ENCODE measurements at regions not wholly inside any gene's neighbourhood (a gene's known extent, or its start where the extent isn't known, plus 50 kb on each side); places are given as distances from the start of the nearest gene placed in this dataset.

DNA sequence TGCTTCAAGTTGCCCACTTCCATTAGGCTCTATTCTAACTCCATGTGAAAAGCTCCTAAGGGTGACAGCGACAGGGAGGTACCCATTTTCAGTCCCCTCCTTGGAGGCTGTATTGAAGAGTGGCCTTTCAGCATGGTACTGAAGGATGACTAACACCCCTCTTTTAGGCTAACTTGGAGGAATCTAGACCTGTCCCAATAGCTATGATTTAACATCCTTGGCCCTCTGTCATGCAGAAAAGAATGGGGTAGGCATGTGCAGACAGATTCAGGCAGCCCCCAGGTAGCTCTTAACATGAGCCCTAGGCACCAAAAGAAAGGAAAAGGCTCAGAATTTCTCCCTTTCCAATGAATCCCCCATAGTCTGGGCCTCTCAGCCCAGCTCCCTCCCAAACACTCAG is 89.3 kb upstream of the AMOTL1 start:
- Histone ChIP-seq H3K9me2 (ENCODE audit: insufficient read depth) (peaks cover 18% of the 10 kb centered on the region), H3K4me1 (ENCODE audit: insufficient read depth) (no peaks in the 10 kb centered on the region; the same call in 1 of the 2 replicates), H3K27me3 (ENCODE audit: insufficient read depth) (no peaks in the 10 kb centered on the region), H3F3A (replicated peaks; ENCODE audit: low read depth) (no peaks in the 10 kb centered on the region), H4K20me1 (replicated peaks; ENCODE audit: insufficient read depth) (no peaks in the 10 kb centered on the region; the same call in 1 of the 2 replicates), H3K27ac (ENCODE audit: low read depth) (no peak overlapping the region), H3K4me2 (no peak overlapping the region), H3K79me2 (replicated peaks; ENCODE audit: insufficient read depth) (no peaks in the 10 kb centered on the region), H2AFZ (no peak overlapping the region), H3K4me3 (no peak overlapping the region), H3K36me3 (ENCODE audit: insufficient read depth) (no peaks in the 10 kb centered on the region)
- ATAC-seq (no peak), DNase-seq (ENCODE audit: low spot score) (no peak)
- Mint-ChIP-seq H3K9me3 (peaks cover 5% of the 10 kb centered on the region; the same call in 2 of the 3 replicates), H3K4me1 (peaks cover 6% of the 10 kb centered on the region; the same call in 2 of the 3 replicates), H3K27me3 (ENCODE audit: insufficient read depth, low read depth, poor library complexity) (peaks cover 7% of the 10 kb centered on the region), H3K27ac (no peak overlapping the region), H3K36me3 (ENCODE audit: low read depth) (peaks cover 24% of the 10 kb centered on the region), H3K4me3 (no peak overlapping the region)
- TF ChIP-seq ZNF114 (CRISPR knock-in tag; IDR thresholded peaks at IDR 0.05) (no peak), STAT1 (IDR thresholded peaks at IDR 0.05; ENCODE audit: unreplicated experiment) (no peak), EZH2 (IDR thresholded peaks at IDR 0.05; ENCODE audit: low read depth, unreplicated experiment) (no peak), CREB1 (CRISPR knock-in tag; IDR thresholded peaks at IDR 0.05; ENCODE audit: low read depth) (no peak), CTCF (conservative IDR thresholded peaks at IDR 0.05; ENCODE audit: low read depth in 2 of 2) (no peak), POLR2AphosphoS5 (IDR thresholded peaks at IDR 0.05; ENCODE audit: low read depth) (no peak), ETS1 (IDR thresholded peaks at IDR 0.05) (no peak), JUNB (IDR thresholded peaks at IDR 0.05; ENCODE audit: unreplicated experiment) (no peak), ZNF331 (CRISPR knock-in tag; IDR thresholded peaks at IDR 0.05; ENCODE audit: low read depth) (no peak)
- TF ChIP-seq, protein P1, sequence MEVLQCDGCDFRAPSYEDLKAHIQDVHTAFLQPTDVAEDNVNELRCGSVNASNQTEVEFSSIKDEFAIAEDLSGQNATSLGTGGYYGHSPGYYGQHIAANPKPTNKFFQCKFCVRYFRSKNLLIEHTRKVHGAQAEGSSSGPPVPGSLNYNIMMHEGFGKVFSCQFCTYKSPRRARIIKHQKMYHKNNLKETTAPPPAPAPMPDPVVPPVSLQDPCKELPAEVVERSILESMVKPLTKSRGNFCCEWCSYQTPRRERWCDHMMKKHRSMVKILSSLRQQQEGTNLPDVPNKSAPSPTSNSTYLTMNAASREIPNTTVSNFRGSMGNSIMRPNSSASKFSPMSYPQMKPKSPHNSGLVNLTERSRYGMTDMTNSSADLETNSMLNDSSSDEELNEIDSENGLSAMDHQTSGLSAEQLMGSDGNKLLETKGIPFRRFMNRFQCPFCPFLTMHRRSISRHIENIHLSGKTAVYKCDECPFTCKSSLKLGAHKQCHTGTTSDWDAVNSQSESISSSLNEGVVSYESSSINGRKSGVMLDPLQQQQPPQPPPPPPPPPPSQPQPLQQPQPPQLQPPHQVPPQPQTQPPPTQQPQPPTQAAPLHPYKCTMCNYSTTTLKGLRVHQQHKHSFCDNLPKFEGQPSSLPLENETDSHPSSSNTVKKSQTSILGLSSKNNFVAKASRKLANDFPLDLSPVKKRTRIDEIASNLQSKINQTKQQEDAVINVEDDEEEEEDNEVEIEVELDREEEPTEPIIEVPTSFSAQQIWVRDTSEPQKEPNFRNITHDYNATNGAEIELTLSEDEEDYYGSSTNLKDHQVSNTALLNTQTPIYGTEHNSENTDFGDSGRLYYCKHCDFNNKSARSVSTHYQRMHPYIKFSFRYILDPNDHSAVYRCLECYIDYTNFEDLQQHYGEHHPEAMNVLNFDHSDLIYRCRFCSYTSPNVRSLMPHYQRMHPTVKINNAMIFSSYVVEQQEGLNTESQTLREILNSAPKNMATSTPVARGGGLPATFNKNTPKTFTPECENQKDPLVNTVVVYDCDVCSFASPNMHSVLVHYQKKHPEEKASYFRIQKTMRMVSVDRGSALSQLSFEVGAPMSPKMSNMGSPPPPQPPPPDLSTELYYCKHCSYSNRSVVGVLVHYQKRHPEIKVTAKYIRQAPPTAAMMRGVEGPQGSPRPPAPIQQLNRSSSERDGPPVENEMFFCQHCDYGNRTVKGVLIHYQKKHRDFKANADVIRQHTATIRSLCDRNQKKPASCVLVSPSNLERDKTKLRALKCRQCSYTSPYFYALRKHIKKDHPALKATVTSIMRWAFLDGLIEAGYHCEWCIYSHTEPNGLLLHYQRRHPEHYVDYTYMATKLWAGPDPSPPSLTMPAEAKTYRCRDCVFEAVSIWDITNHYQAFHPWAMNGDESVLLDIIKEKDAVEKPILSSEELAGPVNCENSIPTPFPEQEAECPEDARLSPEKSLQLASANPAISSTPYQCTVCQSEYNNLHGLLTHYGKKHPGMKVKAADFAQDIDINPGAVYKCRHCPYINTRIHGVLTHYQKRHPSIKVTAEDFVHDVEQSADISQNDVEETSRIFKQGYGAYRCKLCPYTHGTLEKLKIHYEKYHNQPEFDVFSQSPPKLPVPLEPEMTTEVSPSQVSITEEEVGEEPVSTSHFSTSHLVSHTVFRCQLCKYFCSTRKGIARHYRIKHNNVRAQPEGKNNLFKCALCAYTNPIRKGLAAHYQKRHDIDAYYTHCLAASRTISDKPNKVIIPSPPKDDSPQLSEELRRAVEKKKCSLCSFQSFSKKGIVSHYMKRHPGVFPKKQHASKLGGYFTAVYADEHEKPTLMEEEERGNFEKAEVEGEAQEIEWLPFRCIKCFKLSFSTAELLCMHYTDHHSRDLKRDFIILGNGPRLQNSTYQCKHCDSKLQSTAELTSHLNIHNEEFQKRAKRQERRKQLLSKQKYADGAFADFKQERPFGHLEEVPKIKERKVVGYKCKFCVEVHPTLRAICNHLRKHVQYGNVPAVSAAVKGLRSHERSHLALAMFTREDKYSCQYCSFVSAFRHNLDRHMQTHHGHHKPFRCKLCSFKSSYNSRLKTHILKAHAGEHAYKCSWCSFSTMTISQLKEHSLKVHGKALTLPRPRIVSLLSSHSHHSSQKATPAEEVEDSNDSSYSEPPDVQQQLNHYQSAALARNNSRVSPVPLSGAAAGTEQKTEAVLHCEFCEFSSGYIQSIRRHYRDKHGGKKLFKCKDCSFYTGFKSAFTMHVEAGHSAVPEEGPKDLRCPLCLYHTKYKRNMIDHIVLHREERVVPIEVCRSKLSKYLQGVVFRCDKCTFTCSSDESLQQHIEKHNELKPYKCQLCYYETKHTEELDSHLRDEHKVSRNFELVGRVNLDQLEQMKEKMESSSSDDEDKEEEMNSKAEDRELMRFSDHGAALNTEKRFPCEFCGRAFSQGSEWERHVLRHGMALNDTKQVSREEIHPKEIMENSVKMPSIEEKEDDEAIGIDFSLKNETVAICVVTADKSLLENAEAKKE (CRISPR knock-in tag; IDR thresholded peaks at IDR 0.05): no peak
